Prostate gland (tissue), 2 donors: ENCODE measurements at regions not wholly inside any gene's neighbourhood (a gene's known extent, or its start where the extent isn't known, plus 50 kb on each side); places are given as distances from the start of the nearest gene placed in this dataset.

ENCODE experiments used
- DNase-seq: peaks from one replicate; pipeline ENCODE4 v3.0.0-alpha.2; 2019; ENCODE audit warnings: low spot score
- H3K27ac ChIP-seq, 2 donors: fragments of 200-600 bp; sonication (generic); 2 replicates each; pipeline ENCODE4 v1.5.1; 2017 to 2019
- H3K27me3 ChIP-seq: fragments of 200-600 bp; sonication (generic); replicated peaks from 2 replicates; pipeline ENCODE4 v1.5.1; 2019; ENCODE audit not compliant: insufficient read depth
- H3K36me3 ChIP-seq, 2 donors: fragments of 200-600 bp; sonication (generic); 1 replicate in 1 of 2; 2 replicates in 1 of 2; pipeline versions ENCODE4 v1.5.1 to v1.8.1; 2017 to 2019
- H3K4me1 ChIP-seq: fragments of 200-600 bp; sonication (generic); replicated peaks from 2 replicates; pipeline ENCODE4 v1.5.1; 2019
- H3K4me3 ChIP-seq, 2 donors: fragments of 200-600 bp; sonication (generic); 2 replicates each; pipeline ENCODE4 v1.5.1; 2017 to 2019
- H3K9me3 ChIP-seq: fragments of 200-600 bp; sonication (generic); 2 replicates; pipeline ENCODE4 v1.5.1; 2017
- CTCF ChIP-seq, 4 experiments: fragments of 200-600 bp in 2 of 4; fragments of 450-650 bp in 2 of 4; sonication (generic) in 2 of 4; IDR thresholded peaks; 1 replicate in 3 of 4; 2 replicates in 1 of 4; pipeline ENCODE4 v1.5.1; 2016 to 2019; ENCODE audit warnings: antibody characterized with exemption in 4 of 4, mild to moderate bottlenecking in 2 of 4, moderate library complexity in 2 of 4
- POLR2A ChIP-seq: fragments of 450-650 bp; IDR thresholded peaks from one replicate; pipeline ENCODE4 v1.6.1; 2016; ENCODE audit warnings: antibody characterized with exemption, mild to moderate bottlenecking
- POLR2AphosphoS5 ChIP-seq: sonication (generic); formaldehyde crosslinking; IDR thresholded peaks from one replicate; pipeline ENCODE4 v1.6.1; 2017; ENCODE audit warnings: antibody characterized with exemption
- WGBS: methylation state at CpG from one replicate; pipeline ENCODE4 v1.1.5; 2018; 5-methylcytosine and 5-hydroxymethylcytosine counted together
- intact Hi-C: fragments of 100-400 bp; cut with DNase I; formaldehyde crosslinking; loops from one replicate; pipeline ENCODE4 v1.14.2; 2022

- TF ChIP-seq POLR2A (no peak), POLR2AphosphoS5 (no peak), CTCF (IDR thresholded peaks at IDR 0.05) (no peak)
- intact Hi-C loops = no loop called here
- no peaks in the 10 kb centered on the region for H3K4me1 ChIP-seq
- DNase-seq = no peak
- no peak overlapping the region for H3K27ac ChIP-seq
- H3K4me3 ChIP-seq = no peak overlapping the region
- no peaks in the 10 kb centered on the region for H3K36me3 ChIP-seq
- no peaks in the 10 kb centered on the region for H3K9me3 ChIP-seq
- H3K27me3 ChIP-seq = no peaks in the 10 kb centered on the region
- 83% methylated on average over 3 of the region's 3 CpGs for WGBS
These were observed 675.8 kb downstream of the HACE1 start for GRCh38 chr6:104183816-104184435.

- no peaks in the 10 kb centered on the region for H3K36me3 ChIP-seq
- H3K27ac ChIP-seq = no peak overlapping the region
- intact Hi-C loops = no loop called here
- H3K27me3 ChIP-seq = no peaks in the 10 kb centered on the region
- H3K9me3 ChIP-seq = no peaks in the 10 kb centered on the region
- no peak for DNase-seq
- H3K4me3 ChIP-seq = no peak overlapping the region
- WGBS = 77% methylated on average over 2 of the region's 2 CpGs
- no peak for TF ChIP-seq CTCF (IDR thresholded peaks at IDR 0.05)
- TF ChIP-seq POLR2AphosphoS5 = no peak
- no peak for TF ChIP-seq POLR2A
- H3K4me1 ChIP-seq = no peaks in the 10 kb centered on the region
These were observed 676.9 kb downstream of the HACE1 start for GRCh38 chr6:104182811-104183210.

- intact Hi-C loops = no loop called here
- H3K27ac ChIP-seq = no peak overlapping the region
- 81% methylated on average over 1 of the region's 1 CpG for WGBS
- no peaks in the 10 kb centered on the region for H3K9me3 ChIP-seq
- no peaks in the 10 kb centered on the region for H3K36me3 ChIP-seq
- DNase-seq = no peak
- H3K4me1 ChIP-seq = no peaks in the 10 kb centered on the region
- H3K27me3 ChIP-seq = no peaks in the 10 kb centered on the region
- no peak for TF ChIP-seq CTCF (IDR thresholded peaks at IDR 0.05)
- TF ChIP-seq POLR2AphosphoS5 = no peak
- no peak for TF ChIP-seq POLR2A
- no peak overlapping the region for H3K4me3 ChIP-seq
These were observed 686.1 kb downstream of the HACE1 start for GRCh38 chr6:104173668-104174067.

- intact Hi-C loops = no loop called here
- H3K4me3 ChIP-seq = no peak overlapping the region
These were observed 689.3 kb downstream of the HACE1 start for GRCh38 chr6:104170401-104170800.

More at GRCh38 chr6:104170401-104170800, 689.3 kb downstream of the HACE1 start:
- 17% methylated on average over 2 of the region's 2 CpGs for WGBS
- no peak for DNase-seq
- no peaks in the 10 kb centered on the region for H3K9me3 ChIP-seq
- TF ChIP-seq POLR2AphosphoS5 = no peak
- no peak for TF ChIP-seq POLR2A
- no peak for TF ChIP-seq CTCF (IDR thresholded peaks at IDR 0.05)
- H3K27ac ChIP-seq = no peak overlapping the region
- H3K27me3 ChIP-seq = no peaks in the 10 kb centered on the region
- H3K4me1 ChIP-seq = no peaks in the 10 kb centered on the region
- no peaks in the 10 kb centered on the region for H3K36me3 ChIP-seq
